ENCODE measurements at regions not wholly inside any gene's neighbourhood (a gene's known extent, or its start where the extent isn't known, plus 50 kb on each side); places are given as distances from the start of the nearest gene placed in this dataset.

- TF ChIP-seq GATA2 (IDR thresholded peaks at IDR 0.05; ENCODE audit: low read depth, low read length): no peak
- no peak for TF ChIP-seq GATA3 (IDR thresholded peaks at IDR 0.05; ENCODE audit: low read depth, low read length)
Observed at GRCh38 chr5:27727254-27727653, 688.9 kb upstream of the CDH9 start.
